HepG2 (cell line): ENCODE measurements at regions not wholly inside any gene's neighbourhood (a gene's known extent, or its start where the extent isn't known, plus 50 kb on each side); places are given as distances from the start of the nearest gene placed in this dataset.

Experiments
- ATAC-seq: fragments of 200-7000 bp; cut with Tn5 transposase; 3 replicates; pipeline ENCODE4 v1.9.1; 2020; ENCODE audit warnings: mild to moderate bottlenecking, moderate library complexity
- BruUV-seq: library from RNA; stranded (reverse); fragments of 400-500 nt; replicated peaks from 2 replicates; lab custom pipeline; 2021; lab: Mats Ljungman, UMichigan
- CTCF ChIA-PET: fragments of 300-600 bp; formaldehyde crosslinking; extraction: SDS; loops from one replicate; lab custom pipeline; 2021; ENCODE audit warnings: low total read pairs, inconsistent platforms, low intra/inter-chr PET ratio; lab: Yijun Ruan, JAX
- POLR2A ChIA-PET: fragments of 350-600 bp; sonication (Branson Sonifier 250); formaldehyde crosslinking; loops from one replicate; lab custom pipeline; 2020; ENCODE audit warnings: antibody characterized with exemption, inconsistent platforms; lab: Yijun Ruan, JAX
- DNase-seq: peaks from one replicate; pipeline ENCODE4 v3.0.0-alpha.2; 2015; ENCODE audit warnings: low spot score
- FAIRE-seq: peaks from 3 replicates; lab custom pipeline; 2011; peaks lifted over from hg19 to GRCh38; lab: Jason Lieb, UNC
- H2AFZ ChIP-seq: one replicate; pipeline ENCODE4 v1.6.1; 2011; ENCODE audit warnings: low read length, inconsistent platforms
- H3K27ac ChIP-seq: fragments of 300-600 bp; 3 replicates; pipeline ENCODE4 v1.8.0; 2011; ENCODE audit warnings: mixed run types, mild to moderate bottlenecking, mixed read lengths, low read length, inconsistent platforms; ENCODE audit not compliant: insufficient read depth; ENCODE audit errors: extremely low read length
- H3K27me3 ChIP-seq, 2 experiments: fragments of 200-600 bp in 1 of 2; 2 replicates in 1 of 2; 3 replicates in 1 of 2; pipeline versions ENCODE4 v1.6.0 to v1.8.0; 2011; ENCODE audit warnings: low read length in 2 of 2, mild to moderate bottlenecking in 2 of 2, moderate library complexity in 2 of 2, inconsistent platforms in 1 of 2; ENCODE audit not compliant: insufficient read depth in 2 of 2, control insufficient read depth in 1 of 2
- H3K36me3 ChIP-seq, 2 experiments: fragments of 200-600 bp in 1 of 2; replicated peaks in 1 of 2; 2 replicates in 1 of 2; 3 replicates in 1 of 2; pipeline versions ENCODE4 v1.5.1 to v1.8.0; 2011; ENCODE audit warnings: low read length in 2 of 2, inconsistent platforms in 1 of 2; ENCODE audit not compliant: insufficient read depth in 2 of 2, control insufficient read depth in 1 of 2
- H3K4me1 ChIP-seq: 2 replicates; pipeline ENCODE4 v1.5.1; 2012; ENCODE audit warnings: low read length, inconsistent platforms; ENCODE audit not compliant: insufficient read depth
- H3K4me2 ChIP-seq: 2 replicates; pipeline ENCODE4 v1.6.0; 2011; ENCODE audit warnings: low read depth, low read length, inconsistent platforms
- H3K4me3 ChIP-seq, 3 experiments: fragments of 200-600 bp in 1 of 3; sonication (generic), shearing (Covaris generic) in 1 of 3; replicated peaks in 1 of 3; 2 replicates each; pipeline ENCODE4 v1.5.1; 2011 to 2016; ENCODE audit warnings: low read length in 3 of 3, inconsistent platforms in 2 of 3, low read depth in 2 of 3, mild to moderate bottlenecking in 2 of 3, control low read depth in 1 of 3, mixed read lengths in 1 of 3; ENCODE audit not compliant: insufficient read depth in 1 of 3
- H3K79me2 ChIP-seq: one replicate; pipeline ENCODE4 v1.6.1; 2011; ENCODE audit warnings: low read length, inconsistent platforms; ENCODE audit not compliant: insufficient read depth
- H3K9ac ChIP-seq: 2 replicates; pipeline ENCODE4 v1.6.0; 2011; ENCODE audit warnings: mild to moderate bottlenecking, low read depth, low read length, inconsistent platforms; ENCODE audit not compliant: insufficient read depth
- H3K9me3 ChIP-seq: 2 replicates; pipeline ENCODE4 v1.5.1; 2012; ENCODE audit warnings: mild to moderate bottlenecking, low read length
- H4K20me1 ChIP-seq: 2 replicates; pipeline ENCODE4 v1.6.0; 2011; ENCODE audit warnings: inconsistent platforms, mild to moderate bottlenecking, low read length, moderate library complexity; ENCODE audit not compliant: insufficient read depth
- GTF3A ChIP-seq: sonication (generic); formaldehyde crosslinking; conservative IDR thresholded peaks from 2 replicates; pipeline ENCODE4 v1.4.0; 2020; ENCODE audit warnings: mild to moderate bottlenecking, missing genetic modification reagents
- SUZ12 ChIP-seq: fragments of 150-350 bp; IDR thresholded peaks from 2 replicates; pipeline ENCODE4 v1.6.1; 2014; ENCODE audit warnings: low read depth, low read length
- TBP ChIP-seq: sonication (generic); formaldehyde crosslinking; IDR thresholded peaks from 2 replicates; pipeline ENCODE4 v1.5.0; 2020; ENCODE audit warnings: missing genetic modification reagents
- YEATS2 ChIP-seq: sonication (generic); formaldehyde crosslinking; IDR thresholded peaks from 2 replicates; pipeline ENCODE4 v1.4.0; 2020; ENCODE audit warnings: missing genetic modification reagents, borderline replicate concordance
- ZNF354B ChIP-seq: sonication (generic); formaldehyde crosslinking; IDR thresholded peaks from 2 replicates; pipeline ENCODE4 v1.8.0; 2022; ENCODE audit warnings: mild to moderate bottlenecking, missing genetic modification reagents
- ZNF781 ChIP-seq: sonication (generic); formaldehyde crosslinking; IDR thresholded peaks from 2 replicates; pipeline ENCODE4 v1.5.1; 2020; ENCODE audit warnings: borderline replicate concordance, mild to moderate bottlenecking, missing genetic modification reagents; ENCODE audit errors: not compliant biosample characterization
- ZSCAN30 ChIP-seq: sonication (generic); formaldehyde crosslinking; IDR thresholded peaks from 2 replicates; pipeline ENCODE4 v1.5.0; 2020; ENCODE audit warnings: mild to moderate bottlenecking, missing genetic modification reagents
- WGBS: methylation state at CpG from one replicate; pipeline ENCODE4 v1.1.6; 2017; ENCODE audit warnings: low lambda C conversion rate; 5-methylcytosine and 5-hydroxymethylcytosine counted together
- in situ Hi-C: cut with HindIII; loops from 2 replicates; pipeline ENCODE4 v1.10.0; 2017; ENCODE audit warnings: low pct_unique_long_range_greater_than_20kb; ENCODE audit not compliant: extremely low pct_ligation_motif_present
- intact Hi-C: fragments of 100-400 bp; cut with micrococcal nuclease; formaldehyde crosslinking; loops from one replicate; pipeline ENCODE4 v1.10.0; 2022; ENCODE audit not compliant: unreplicated experiment
- TF ChIP-seq, protein P1 (sequence below): sonication (generic); formaldehyde crosslinking; IDR thresholded peaks from 2 replicates; pipeline ENCODE4 v1.8.0; 2022; ENCODE audit warnings: mild to moderate bottlenecking, missing genetic modification reagents, moderate library complexity
- TF ChIP-seq, protein P2 (sequence below), 2 experiments: sonication (generic) in 1 of 2; formaldehyde crosslinking in 1 of 2; IDR thresholded peaks; 2 replicates each; pipeline versions ENCODE4 v1.4.0 to v1.6.1; 2016 to 2020; ENCODE audit warnings: borderline replicate concordance in 1 of 2, low read depth in 1 of 2, mild to moderate bottlenecking in 1 of 2, missing genetic modification reagents in 1 of 2

DNA sequence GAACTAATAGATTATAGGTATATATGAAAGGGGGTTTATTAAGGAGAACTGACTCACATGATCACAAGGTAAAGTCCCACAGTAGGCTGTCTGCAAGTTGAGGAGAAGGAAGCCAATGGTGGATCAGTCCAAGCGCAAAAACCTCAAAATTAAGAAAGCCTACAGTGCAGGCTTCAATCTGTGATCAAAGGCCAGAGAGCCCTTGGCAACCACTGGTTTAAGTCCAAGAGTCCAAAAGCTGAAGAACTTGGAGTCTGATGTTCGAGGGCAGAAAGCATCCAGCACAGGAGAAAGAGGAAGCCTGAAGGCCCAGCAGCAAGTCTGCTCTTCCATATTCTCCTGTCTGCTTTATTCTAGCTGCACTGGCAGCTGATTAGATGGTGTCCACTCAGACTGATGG is 721.3 kb upstream of the PCDH9 start:
- H3K36me3 ChIP-seq = no peaks in the 10 kb centered on the region
- in situ Hi-C loops = no loop called here
- no peaks in the 10 kb centered on the region for H3K27me3 ChIP-seq
- no peak overlapping the region for H3K27ac ChIP-seq
- no peak overlapping the region for H3K4me2 ChIP-seq
- H4K20me1 ChIP-seq = no peaks in the 10 kb centered on the region
- BruUV-seq = no TSS peak
- no peaks in the 10 kb centered on the region for H3K4me1 ChIP-seq
- H3K79me2 ChIP-seq = no peaks in the 10 kb centered on the region
- H3K4me3 ChIP-seq = no peak overlapping the region
- CTCF ChIA-PET = no interaction called here
- 0% methylated on average over 2 of the region's 2 CpGs for WGBS
- no peak for ATAC-seq
- FAIRE-seq = no peak
- H3K9me3 ChIP-seq = no peaks in the 10 kb centered on the region
- H2AFZ ChIP-seq = no peak overlapping the region
- POLR2A ChIA-PET = no interaction called here
- intact Hi-C loops = no loop called here
- no peak overlapping the region for H3K9ac ChIP-seq
- no peak for TF ChIP-seq SUZ12
- no peak for TF ChIP-seq GTF3A (CRISPR knock-in tag)
- no peak for TF ChIP-seq ZSCAN30 (CRISPR knock-in tag)
- TF ChIP-seq, protein P1, sequence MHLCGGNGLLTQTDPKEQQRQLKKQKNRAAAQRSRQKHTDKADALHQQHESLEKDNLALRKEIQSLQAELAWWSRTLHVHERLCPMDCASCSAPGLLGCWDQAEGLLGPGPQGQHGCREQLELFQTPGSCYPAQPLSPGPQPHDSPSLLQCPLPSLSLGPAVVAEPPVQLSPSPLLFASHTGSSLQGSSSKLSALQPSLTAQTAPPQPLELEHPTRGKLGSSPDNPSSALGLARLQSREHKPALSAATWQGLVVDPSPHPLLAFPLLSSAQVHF (CRISPR knock-in tag) = no peak
- no peak for TF ChIP-seq TBP (CRISPR knock-in tag)
- no peak for TF ChIP-seq ZNF781 (CRISPR knock-in tag)
- TF ChIP-seq YEATS2 (CRISPR knock-in tag) = no peak
- TF ChIP-seq ZNF354B = no peak
- TF ChIP-seq, protein P2, sequence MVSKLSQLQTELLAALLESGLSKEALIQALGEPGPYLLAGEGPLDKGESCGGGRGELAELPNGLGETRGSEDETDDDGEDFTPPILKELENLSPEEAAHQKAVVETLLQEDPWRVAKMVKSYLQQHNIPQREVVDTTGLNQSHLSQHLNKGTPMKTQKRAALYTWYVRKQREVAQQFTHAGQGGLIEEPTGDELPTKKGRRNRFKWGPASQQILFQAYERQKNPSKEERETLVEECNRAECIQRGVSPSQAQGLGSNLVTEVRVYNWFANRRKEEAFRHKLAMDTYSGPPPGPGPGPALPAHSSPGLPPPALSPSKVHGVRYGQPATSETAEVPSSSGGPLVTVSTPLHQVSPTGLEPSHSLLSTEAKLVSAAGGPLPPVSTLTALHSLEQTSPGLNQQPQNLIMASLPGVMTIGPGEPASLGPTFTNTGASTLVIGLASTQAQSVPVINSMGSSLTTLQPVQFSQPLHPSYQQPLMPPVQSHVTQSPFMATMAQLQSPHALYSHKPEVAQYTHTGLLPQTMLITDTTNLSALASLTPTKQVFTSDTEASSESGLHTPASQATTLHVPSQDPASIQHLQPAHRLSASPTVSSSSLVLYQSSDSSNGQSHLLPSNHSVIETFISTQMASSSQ (IDR thresholded peaks at IDR 0.05; ENCODE audit: low read depth) = no peak
- TF ChIP-seq, protein P2 (CRISPR knock-in tag; IDR thresholded peaks at IDR 0.05; ENCODE audit: borderline replicate concordance) = no peak
- DNase-seq = no peak
